Cardiac septum (tissue), 1 donor: ENCODE measurements at regions not wholly inside any gene's neighbourhood (a gene's known extent, or its start where the extent isn't known, plus 50 kb on each side); places are given as distances from the start of the nearest gene placed in this dataset.

Experiments
- DNase-seq: peaks from one replicate; pipeline ENCODE4 v3.0.0-alpha.2; 2020; ENCODE audit warnings: low spot score
- intact Hi-C: fragments of 100-400 bp; cut with DNase I; formaldehyde crosslinking; loops from one replicate; pipeline ENCODE4 v1.14.0; 2022
- donor health status: DM: no; HTN: no; CAD: no.

DNA sequence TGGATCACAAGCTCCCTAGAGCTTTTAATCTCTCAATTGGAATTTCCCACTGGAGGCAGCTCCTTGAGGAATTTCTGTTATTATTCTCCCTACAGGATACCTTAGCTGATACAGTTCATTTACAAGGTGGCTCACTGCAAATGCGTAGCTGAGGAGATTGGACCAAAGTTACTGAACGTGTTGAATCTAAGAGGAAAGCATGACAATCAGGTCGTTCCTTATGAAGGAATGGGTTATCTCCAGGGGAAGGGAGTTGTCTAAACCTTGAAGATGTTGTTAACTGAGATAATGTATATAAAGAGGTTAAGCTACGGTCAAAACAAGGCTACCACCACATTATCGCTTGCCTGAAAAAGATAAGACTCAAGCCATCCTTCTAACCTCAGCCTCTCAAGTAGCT, 105.8 kb upstream of the TBX3 start:
- intact Hi-C loops = no loop called here
- no peak for DNase-seq

DNA sequence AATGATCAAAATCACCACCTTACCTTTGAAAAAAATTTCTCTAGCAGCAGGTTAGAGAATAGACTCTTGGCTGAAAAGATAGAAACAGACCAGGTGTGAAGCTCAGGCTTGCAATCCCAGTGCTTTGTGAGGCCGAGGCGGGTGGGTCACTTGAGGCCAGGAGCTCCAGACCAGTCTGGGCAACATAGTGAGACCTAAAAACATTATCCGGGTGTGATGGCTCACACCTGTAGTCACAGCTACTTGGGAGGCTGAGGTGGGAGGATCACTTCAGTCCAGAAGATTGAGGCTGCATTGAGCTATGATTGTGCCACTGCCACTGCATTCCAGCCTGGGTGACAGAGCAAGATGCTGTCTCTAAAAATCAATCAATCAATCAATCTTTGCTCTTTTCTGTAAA, 105.3 kb upstream of the TBX3 start:
- intact Hi-C loops = no loop called here
- DNase-seq = no peak

- DNase-seq = no peak
- intact Hi-C loops = no loop called here
Observed at GRCh38 chr12:114784526-114784925, 100.6 kb upstream of the TBX3 start.

DNA sequence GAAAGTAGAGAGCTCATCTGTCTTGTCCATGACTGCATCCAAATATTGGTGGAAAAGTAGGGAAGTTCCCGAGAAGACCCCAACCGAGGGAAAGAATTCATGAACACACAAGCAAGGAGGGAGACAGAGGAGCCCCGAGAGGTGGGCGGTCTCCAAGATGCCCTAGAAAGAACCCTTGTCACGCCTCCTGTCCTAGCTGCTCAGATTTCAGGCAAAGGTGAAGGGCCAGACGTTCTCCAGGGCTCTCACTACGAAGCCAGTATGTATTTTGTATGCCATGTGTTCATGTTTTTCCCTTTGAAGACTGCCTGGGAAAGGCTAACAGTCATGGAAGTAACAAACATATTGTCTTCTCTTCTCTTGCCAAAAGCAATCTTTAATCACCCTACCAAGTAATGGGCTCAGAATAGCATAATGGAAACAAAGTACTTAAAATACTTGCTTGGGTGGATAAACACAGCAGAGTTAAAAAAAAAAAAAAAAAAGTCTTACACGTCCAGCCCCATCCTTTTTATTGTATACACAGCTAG, 99.2 kb upstream of the TBX3 start:
- no peak for DNase-seq
- intact Hi-C loops = no loop called here

- no peak for DNase-seq
- intact Hi-C loops = no loop called here
Observed at GRCh38 chr12:114780746-114781399, 96.9 kb upstream of the TBX3 start.

- intact Hi-C loops = no loop called here
- no peak for DNase-seq
Observed at GRCh38 chr12:114779647-114780046, 95.7 kb upstream of the TBX3 start.

DNA sequence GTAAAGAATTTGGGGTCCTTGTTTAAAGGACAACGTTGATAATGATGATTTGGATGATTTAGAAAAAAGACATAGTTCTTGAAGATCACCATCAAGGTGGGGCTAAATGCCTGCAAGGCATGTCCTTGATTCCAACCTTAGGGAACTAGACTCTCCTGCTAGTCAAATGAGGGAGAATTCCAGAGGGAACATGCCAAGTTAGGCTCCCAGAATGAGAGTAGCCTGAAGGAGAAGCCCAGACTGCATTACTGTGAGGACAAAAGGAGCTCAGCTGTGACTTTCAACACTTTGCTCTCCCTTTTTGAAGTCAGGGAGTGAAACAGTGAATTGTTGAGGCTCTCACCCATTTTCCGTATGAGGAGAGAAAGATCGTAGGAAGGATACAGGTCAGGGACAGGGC, 95.2 kb upstream of the TBX3 start:
- intact Hi-C loops = no loop called here

DNA sequence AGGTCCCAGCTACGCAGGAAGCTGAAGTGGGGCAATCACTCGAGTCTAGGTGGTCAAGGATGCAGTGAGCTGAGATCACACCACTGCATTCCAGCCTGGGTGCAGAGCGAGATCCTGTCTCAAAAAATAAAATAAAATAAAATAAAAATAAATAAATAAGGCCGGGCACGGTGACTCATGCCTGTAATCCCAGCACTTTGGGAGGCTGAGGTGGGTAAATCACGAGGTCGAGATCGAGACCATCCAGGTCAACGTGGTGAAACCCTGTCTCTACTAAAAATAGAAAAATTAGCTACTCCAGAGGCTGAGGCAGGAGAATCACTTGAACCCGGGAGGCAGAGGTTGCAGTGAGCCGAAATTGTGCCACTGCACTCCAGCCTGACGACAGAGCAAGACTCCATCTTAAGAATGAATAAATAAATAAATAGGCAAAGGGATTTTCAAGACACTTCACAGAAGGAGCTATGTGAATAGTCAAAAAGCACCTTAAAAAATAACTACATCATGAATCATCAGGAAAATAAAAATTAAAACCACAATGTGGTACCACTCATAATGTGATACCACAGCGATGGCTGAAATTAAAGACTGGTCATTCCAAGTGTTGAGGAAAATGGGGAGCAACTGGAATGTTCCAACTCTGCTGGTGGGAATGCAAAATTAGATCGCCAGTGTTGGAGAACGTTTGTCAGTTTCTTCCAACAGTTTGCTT, 92.9 kb upstream of the TBX3 start:
- DNase-seq = no peak
- intact Hi-C loops = no loop called here

More for the DNA sequence above, 95.2 kb upstream of the TBX3 start:
- DNase-seq = no peak

DNA sequence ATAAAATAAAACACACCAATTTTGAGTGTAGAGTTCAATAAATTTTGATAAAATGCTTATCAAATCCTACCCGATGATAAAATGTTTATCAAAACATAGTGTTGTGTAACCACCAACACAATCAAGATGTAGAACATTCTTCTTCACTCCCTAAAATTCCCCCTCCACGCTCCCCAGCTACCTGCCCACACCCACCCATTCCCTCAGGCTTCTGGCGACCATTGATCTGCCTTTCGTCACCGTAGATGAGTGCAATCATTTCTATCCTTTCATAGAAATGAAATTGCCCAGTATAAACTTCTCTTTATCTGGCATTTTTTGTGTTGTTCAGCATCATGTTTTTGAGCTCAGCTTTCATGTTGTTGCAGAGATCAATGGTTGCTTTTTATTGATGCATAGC, 90.7 kb upstream of the TBX3 start:
- intact Hi-C loops = no loop called here

DNA sequence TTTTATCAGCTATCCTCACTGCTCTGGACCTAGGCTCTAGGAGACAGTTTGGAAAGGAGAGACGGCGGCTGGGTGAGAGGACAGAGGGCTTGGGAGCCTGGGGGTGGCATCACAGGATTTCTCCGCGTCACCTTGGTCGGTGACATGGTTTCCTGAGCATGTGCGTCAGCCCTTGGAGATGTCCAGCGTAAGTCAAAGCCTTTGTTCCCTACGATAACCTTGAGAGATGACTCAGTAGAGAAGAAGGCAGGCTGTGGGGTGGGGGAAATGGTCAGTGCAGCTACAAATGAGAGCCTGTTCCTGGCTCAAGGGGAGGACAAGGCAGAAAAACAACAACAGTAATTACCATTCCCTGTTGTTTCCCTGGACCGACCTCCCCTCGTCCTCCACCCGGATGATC, 90.2 kb upstream of the TBX3 start:
- DNase-seq = no peak
- intact Hi-C loops = no loop called here

More for the DNA sequence above, 90.7 kb upstream of the TBX3 start:
- no peak for DNase-seq

DNA sequence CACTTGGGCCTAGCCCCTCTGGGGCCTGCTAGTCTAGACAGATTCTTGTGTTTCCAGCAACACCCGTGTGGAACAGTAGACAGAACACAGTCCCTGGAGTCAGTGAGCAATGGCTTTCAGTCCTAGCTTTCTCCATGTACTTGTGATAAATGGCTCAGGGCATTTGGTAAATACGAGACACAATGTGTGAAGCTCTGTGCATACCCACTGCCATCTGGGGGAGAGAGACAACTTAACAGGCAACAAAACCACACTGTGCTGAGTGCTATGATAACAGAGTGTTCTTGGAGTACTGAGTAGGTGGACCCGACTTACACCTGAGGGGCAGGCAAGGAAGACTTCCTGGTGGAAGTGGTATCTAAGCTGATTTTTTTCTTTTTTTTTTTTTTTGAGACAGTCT, 86.3 kb upstream of the TBX3 start:
- intact Hi-C loops = no loop called here
- no peak for DNase-seq

DNA sequence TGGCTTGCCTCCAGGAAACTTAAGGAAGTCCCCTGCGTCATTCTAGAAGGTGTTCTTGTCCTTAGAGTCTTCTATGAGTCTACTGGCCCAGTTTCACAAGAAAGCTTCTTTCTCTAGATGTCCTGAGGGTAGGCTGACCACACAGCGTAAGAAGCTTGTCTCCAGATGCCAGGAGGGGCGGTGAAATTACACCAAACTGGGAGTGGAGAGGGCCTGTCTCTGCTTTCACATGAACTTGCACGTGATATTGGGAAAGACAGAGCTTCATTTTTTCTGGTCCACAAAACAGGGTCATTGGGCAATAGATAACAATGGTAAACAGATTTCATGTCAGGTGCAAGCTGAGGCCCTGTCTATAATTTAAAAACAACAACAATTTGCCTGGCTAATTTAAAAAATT, 85.7 kb upstream of the TBX3 start:
- intact Hi-C loops = no loop called here
- DNase-seq = no peak

DNA sequence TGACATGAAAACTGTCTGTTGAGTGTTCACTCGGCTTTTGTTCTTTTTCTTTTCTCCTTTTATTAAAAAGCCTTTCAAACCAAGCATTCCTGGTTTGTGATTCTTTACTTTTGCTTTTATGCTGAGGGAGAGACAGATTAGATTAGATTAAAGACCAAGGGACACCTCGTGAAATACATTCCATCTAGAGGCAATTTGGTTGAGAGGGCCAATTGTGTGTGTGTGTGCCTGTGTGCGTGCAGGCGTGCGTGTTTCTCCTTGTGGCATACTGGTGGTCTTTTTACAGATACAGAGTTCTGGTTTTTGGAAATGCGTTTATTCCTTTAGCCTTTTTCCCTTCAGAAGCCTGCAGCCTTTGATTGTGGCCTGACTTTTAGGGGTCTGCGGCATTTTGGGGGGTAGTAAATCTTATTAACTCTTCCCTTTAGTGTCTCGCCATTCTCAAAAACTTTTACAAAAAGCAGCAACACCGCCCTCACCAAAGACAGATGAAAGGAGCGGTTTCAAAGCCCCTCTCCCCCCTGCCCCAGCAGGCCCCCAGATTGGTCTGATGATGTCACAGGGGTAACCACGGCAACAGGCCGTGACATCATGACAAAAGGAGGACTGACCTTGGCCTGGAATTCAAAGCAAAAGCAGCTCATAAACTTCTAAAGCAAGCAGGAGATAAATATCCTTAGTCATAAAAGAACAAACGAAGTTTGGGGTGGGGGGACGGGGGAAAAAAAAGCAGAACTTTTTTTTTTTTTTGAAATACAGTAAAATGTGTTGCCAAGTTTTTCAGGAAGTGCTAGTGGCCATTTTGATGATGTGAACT, 84.1 kb upstream of the TBX3 start:
- DNase-seq = no peak
- intact Hi-C loops = no loop called here

- DNase-seq = no peak
- intact Hi-C loops = no loop called here
Observed at GRCh38 chr12:114767084-114767760, 83.2 kb upstream of the TBX3 start.

- DNase-seq = no peak
- intact Hi-C loops = no loop called here
Observed at GRCh38 chr12:114765960-114766691, 82.2 kb upstream of the TBX3 start.

DNA sequence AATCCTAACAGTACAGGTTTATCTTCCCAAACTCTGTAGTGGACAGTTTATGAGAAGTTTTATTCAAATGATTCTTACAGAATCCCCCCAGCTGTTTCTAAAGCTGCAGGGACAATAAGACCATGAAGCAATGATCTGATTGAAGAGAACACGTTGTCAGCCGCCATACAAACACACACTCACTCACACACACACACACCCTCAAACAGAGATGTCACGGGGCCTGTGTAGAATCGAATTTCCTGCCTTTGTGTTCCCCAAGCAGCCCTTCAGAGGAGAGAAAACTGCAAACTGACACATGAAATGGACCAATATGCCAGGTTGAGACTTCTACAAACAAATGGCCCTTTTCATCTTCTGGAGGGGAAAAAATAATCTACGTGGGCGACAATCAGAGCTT, 80.5 kb upstream of the TBX3 start:
- intact Hi-C loops = no loop called here
- no peak for DNase-seq

DNA sequence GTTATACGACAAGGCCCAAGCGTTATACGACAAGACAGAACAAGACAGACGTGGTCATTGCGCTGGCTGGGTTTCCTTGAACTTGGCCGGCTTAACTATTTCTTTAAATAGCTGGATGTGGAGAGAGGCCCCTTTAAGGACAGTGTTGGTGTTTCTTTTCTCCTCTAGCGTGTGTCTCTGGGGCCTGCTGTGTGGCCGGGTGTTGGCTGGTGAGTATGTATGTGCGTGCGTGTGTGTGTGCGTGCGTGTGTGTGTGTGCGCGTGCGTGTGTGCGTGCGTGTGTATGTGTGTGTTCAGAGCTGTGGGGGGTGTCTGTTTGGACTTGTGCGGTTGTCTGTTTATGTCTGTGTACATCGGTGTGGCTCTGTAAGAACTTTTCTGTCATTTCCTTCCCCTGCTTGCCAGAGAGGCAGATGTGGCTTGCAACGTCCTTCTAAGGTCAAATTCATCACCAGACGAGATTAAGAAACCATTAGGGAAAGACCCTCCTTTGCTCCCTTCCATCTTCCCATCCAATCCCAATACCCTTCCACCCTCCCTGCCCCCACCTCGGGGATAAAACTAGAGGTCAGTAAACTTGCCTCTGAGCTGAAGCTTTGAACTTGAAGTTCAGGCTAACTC, 78.6 kb upstream of the TBX3 start:
- intact Hi-C loops = no loop called here
- DNase-seq = no peak

GRCh38 chr12:114760151-114760877, 76.3 kb upstream of the TBX3 start:
- intact Hi-C loops = no loop called here
- no peak for DNase-seq
